ENCODE measurements at regions not wholly inside any gene's neighbourhood (a gene's known extent, or its start where the extent isn't known, plus 50 kb on each side); places are given as distances from the start of the nearest gene placed in this dataset.

- no peak overlapping the region for H3K27ac ChIP-seq
- no peak for ATAC-seq
- H3K4me3 ChIP-seq: no peak overlapping the region
- DNase-seq: no peak
- H3K27me3 ChIP-seq: peaks cover 0 to 37% (median 11%) of the 10 kb centered on the region in 9 donors
- H3K36me3 ChIP-seq: no peaks in the 10 kb centered on the region
- no peaks in the 10 kb centered on the region for H3K4me1 ChIP-seq
- WGBS, 4 donors: 14 to 46% (median 26%) methylated on average over 1 of the region's 1 CpG
- peaks cover 0 to 6% (median 0%) of the 10 kb centered on the region in 12 donors for H3K9me3 ChIP-seq
- intact Hi-C loops (cut with DNase I): no loop called here
- no peak for TF ChIP-seq POLR2A (IDR thresholded peaks at IDR 0.05)
Observed at GRCh38 chr5:136665331-136665730, 300.0 kb upstream of the TRPC7 start.

- no peak overlapping the region for H3K4me3 ChIP-seq
- peaks cover 0 to 28% (median 0%) of the 10 kb centered on the region in 9 donors for H3K27me3 ChIP-seq
- H3K4me1 ChIP-seq: no peaks in the 10 kb centered on the region
- ATAC-seq (no peak), DNase-seq (no peak)
- no peak overlapping the region for H3K27ac ChIP-seq
- WGBS, 4 donors: 58 to 74% (median 67%) methylated on average over 2 of the region's 2 CpGs
- no peak for TF ChIP-seq POLR2A (IDR thresholded peaks at IDR 0.05)
- no peak for TF ChIP-seq CTCF (IDR thresholded peaks at IDR 0.05)
- H3K36me3 ChIP-seq: no peaks in the 10 kb centered on the region
- no peaks in the 10 kb centered on the region for H3K9me3 ChIP-seq
- intact Hi-C loops (cut with DNase I): no loop called here
Observed at GRCh38 chr5:136661026-136661425, 295.7 kb upstream of the TRPC7 start.

- 48 to 55% (median 48%) methylated on average over 4 of the region's 4 CpGs for WGBS, 4 donors
- H3K9me3 ChIP-seq: no peaks in the 10 kb centered on the region
- no peaks in the 10 kb centered on the region for H3K36me3 ChIP-seq
- no peak for ATAC-seq
- DNase-seq: no peak
- no peak overlapping the region for H3K4me3 ChIP-seq
- TF ChIP-seq CTCF (IDR thresholded peaks at IDR 0.05) (no peak), POLR2A (IDR thresholded peaks at IDR 0.05) (no peak)
- intact Hi-C loops (cut with DNase I): no loop called here
- no peak overlapping the region for H3K27ac ChIP-seq
- no peaks in the 10 kb centered on the region for H3K4me1 ChIP-seq
- peaks cover 0 to 31% (median 0%) of the 10 kb centered on the region in 9 donors for H3K27me3 ChIP-seq
Observed at GRCh38 chr5:136656811-136657210, 291.5 kb upstream of the TRPC7 start.

- DNase-seq: no peak
- Histone ChIP-seq H3K9me3 (no peaks in the 10 kb centered on the region), H3K27me3 (peaks cover 0 to 31% (median 0%) of the 10 kb centered on the region in 9 donors), H3K4me1 (no peaks in the 10 kb centered on the region), H3K4me3 (no peak overlapping the region), H3K36me3 (no peaks in the 10 kb centered on the region), H3K27ac (no peak overlapping the region)
- no peak for TF ChIP-seq POLR2A (IDR thresholded peaks at IDR 0.05)
- TF ChIP-seq CTCF (IDR thresholded peaks at IDR 0.05): no peak
- WGBS, 4 donors: 31 to 43% (median 40%) methylated on average over 2 of the region's 2 CpGs
- intact Hi-C loops (cut with DNase I): no loop called here
- ATAC-seq: no peak
Observed at GRCh38 chr5:136655468-136655867, 290.1 kb upstream of the TRPC7 start.

DNA sequence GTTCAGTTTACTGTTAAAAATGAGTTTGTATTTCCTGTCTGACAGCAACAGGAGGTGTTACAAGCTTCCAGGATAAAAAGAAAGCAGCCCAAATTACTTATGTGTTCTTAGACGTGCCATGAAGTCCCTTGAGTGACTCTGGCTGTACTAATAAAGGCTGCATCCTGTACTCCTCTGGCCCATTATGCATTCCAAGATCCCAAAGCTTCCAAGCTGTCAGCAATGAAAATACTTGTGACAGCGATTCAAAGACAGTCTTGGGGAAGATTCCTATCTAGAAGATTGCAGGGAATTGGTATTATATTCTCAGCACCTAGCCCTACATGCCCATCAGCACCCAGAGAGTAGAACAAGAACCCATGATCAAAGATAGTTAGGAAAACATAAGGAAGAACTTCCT is 281.6 kb upstream of the TRPC7 start:
- DNase-seq: no peak
- Histone ChIP-seq H3K27me3 (peaks cover 0 to 8% (median 0%) of the 10 kb centered on the region in 9 donors), H3K9me3 (no peaks in the 10 kb centered on the region), H3K36me3 (no peaks in the 10 kb centered on the region), H3K27ac (no peak overlapping the region), H3K4me3 (no peak overlapping the region), H3K4me1 (no peaks in the 10 kb centered on the region)
- no peak for TF ChIP-seq POLR2A (IDR thresholded peaks at IDR 0.05)
- no peak for TF ChIP-seq CTCF (IDR thresholded peaks at IDR 0.05)
- ATAC-seq: no peak
- intact Hi-C loops (cut with DNase I): no loop called here
- WGBS, 4 donors: 44 to 51% (median 49%) methylated on average over 2 of the region's 2 CpGs
